Gastrocnemius medialis (tissue), 4 donors: ENCODE measurements at regions not wholly inside any gene's neighbourhood (a gene's known extent, or its start where the extent isn't known, plus 50 kb on each side); places are given as distances from the start of the nearest gene placed in this dataset.

Source experiments
- ATAC-seq, 2 donors: fragments of 150-250 bp; one replicate each; pipeline ENCODE4 v1.9.1; 2016
- DNase-seq, 2 donors: peaks; one replicate each; pipeline ENCODE4 v3.0.0-alpha.2; 2019
- H3K27ac ChIP-seq, 4 donors: fragments of 200-600 bp; sonication (generic); 1 replicate in 1 of 4; 2 replicates in 3 of 4; pipeline ENCODE4 v1.5.1; 2016 to 2018; ENCODE audit warnings: mild to moderate bottlenecking in 2 of 4, moderate library complexity in 1 of 4
- H3K27me3 ChIP-seq, 3 donors: fragments of 200-600 bp; sonication (generic) in 2 of 3; 1 replicate in 1 of 3; 2 replicates in 2 of 3; pipeline versions ENCODE4 v1.5.1 to v1.6.0; 2016 to 2019; ENCODE audit warnings: mild to moderate bottlenecking in 1 of 3, moderate library complexity in 1 of 3
- H3K36me3 ChIP-seq, 2 donors: fragments of 200-600 bp; sonication (generic) in 1 of 2; one replicate each; pipeline ENCODE4 v1.5.1; 2017 to 2018
- H3K4me1 ChIP-seq, 2 donors: fragments of 200-600 bp; sonication (generic) in 1 of 2; one replicate each; pipeline ENCODE4 v1.5.1; 2016 to 2017; ENCODE audit warnings: mild to moderate bottlenecking in 2 of 2
- H3K4me3 ChIP-seq, 4 donors: fragments of 200-600 bp; sonication (generic) in 3 of 4; 1 replicate in 1 of 4; 2 replicates in 3 of 4; pipeline ENCODE4 v1.5.1; 2016 to 2019; ENCODE audit warnings: mild to moderate bottlenecking in 2 of 4
- H3K9me3 ChIP-seq, 3 donors: fragments of 200-600 bp; sonication (generic) in 2 of 3; 1 replicate in 1 of 3; 2 replicates in 2 of 3; pipeline ENCODE4 v1.5.1; 2016 to 2019
- CTCF ChIP-seq, 5 experiments: fragments of 450-650 bp in 3 of 5; fragments of 200-600 bp in 2 of 5; sonication (generic) in 2 of 5; IDR thresholded peaks in 4 of 5; conservative IDR thresholded peaks in 1 of 5; 1 replicate in 4 of 5; 2 replicates in 1 of 5; pipeline ENCODE4 v1.5.1; 2016 to 2019; ENCODE audit warnings: antibody characterized with exemption in 5 of 5, mild to moderate bottlenecking in 3 of 5, moderate library complexity in 3 of 5
- POLR2A ChIP-seq, 2 donors: fragments of 450-650 bp; IDR thresholded peaks; one replicate each; pipeline ENCODE4 v1.6.1; 2017; ENCODE audit warnings: antibody characterized with exemption in 2 of 2, mild to moderate bottlenecking in 2 of 2, moderate library complexity in 2 of 2
- in situ Hi-C, 4 donors: fragments of 200-750 bp; cut with MboI; loops; one replicate each; pipeline versions ENCODE4 v1.15.0 to v1.8.0; 2017; ENCODE audit warnings: low sequenced_read_pairs in 4 of 4
- intact Hi-C: fragments of 100-400 bp; cut with DNase I; formaldehyde crosslinking; loops from one replicate; pipeline ENCODE4 v1.15.1; 2023; ENCODE audit warnings: low total_unique reads

- ATAC-seq: no peak
- DNase-seq: no peak
- intact Hi-C loops: no loop called here
- Histone ChIP-seq H3K4me1 (peaks cover 0 to 9% of the 10 kb centered on the region in 2 donors), H3K36me3 (no peaks in the 10 kb centered on the region), H3K9me3 (no peaks in the 10 kb centered on the region), H3K4me3 (no peak overlapping the region), H3K27me3 (no peaks in the 10 kb centered on the region), H3K27ac (no peak overlapping the region)
- in situ Hi-C loops: no loop called here
- TF ChIP-seq CTCF (IDR thresholded peaks at IDR 0.05 in 4 of 5, conservative IDR thresholded peaks at IDR 0.05 in 1 of 5): no peak
- TF ChIP-seq POLR2A (IDR thresholded peaks at IDR 0.05): no peak
Observed at GRCh38 chr3:23750573-23751210, 55.1 kb upstream of the UBE2E1 start.

GRCh38 chr3:23751212-23751723, 54.5 kb upstream of the UBE2E1 start:
- H3K4me3 ChIP-seq: no peak overlapping the region
- TF ChIP-seq CTCF (IDR thresholded peaks at IDR 0.05 in 4 of 5, conservative IDR thresholded peaks at IDR 0.05 in 1 of 5): no peak
- no peak for TF ChIP-seq POLR2A (IDR thresholded peaks at IDR 0.05)
- H3K27me3 ChIP-seq: no peaks in the 10 kb centered on the region
- DNase-seq (no peak), ATAC-seq (no peak)
- in situ Hi-C loops: no loop called here
- H3K4me1 ChIP-seq: peaks cover 0 to 9% of the 10 kb centered on the region in 2 donors
- H3K27ac ChIP-seq: no peak overlapping the region
- H3K9me3 ChIP-seq: no peaks in the 10 kb centered on the region
- intact Hi-C loops: no loop called here
- H3K36me3 ChIP-seq: no peaks in the 10 kb centered on the region

GRCh38 chr3:23752126-23752525, 53.6 kb upstream of the UBE2E1 start:
- no peak for TF ChIP-seq CTCF (IDR thresholded peaks at IDR 0.05 in 4 of 5, conservative IDR thresholded peaks at IDR 0.05 in 1 of 5)
- TF ChIP-seq POLR2A (IDR thresholded peaks at IDR 0.05): no peak

GRCh38 chr3:23754215-23754614, 51.5 kb upstream of the UBE2E1 start:
- Histone ChIP-seq H3K36me3 (no peaks in the 10 kb centered on the region), H3K4me1 (peaks cover 0 to 5% of the 10 kb centered on the region in 2 donors), H3K4me3 (no peak overlapping the region), H3K27ac (no peak overlapping the region), H3K27me3 (no peaks in the 10 kb centered on the region), H3K9me3 (no peaks in the 10 kb centered on the region)
- DNase-seq (no peak), ATAC-seq (no peak)
- no peak for TF ChIP-seq CTCF (IDR thresholded peaks at IDR 0.05 in 4 of 5, conservative IDR thresholded peaks at IDR 0.05 in 1 of 5)
- TF ChIP-seq POLR2A (IDR thresholded peaks at IDR 0.05): no peak
- intact Hi-C loops (no loop called here), in situ Hi-C loops (no loop called here)

More at GRCh38 chr3:23752126-23752525, 53.6 kb upstream of the UBE2E1 start:
- no peaks in the 10 kb centered on the region for H3K9me3 ChIP-seq
- H3K4me3 ChIP-seq: no peak overlapping the region
- peaks cover 0 to 9% of the 10 kb centered on the region in 2 donors for H3K4me1 ChIP-seq
- intact Hi-C loops (no loop called here), in situ Hi-C loops (no loop called here)
- DNase-seq (no peak), ATAC-seq (no peak)
- H3K27ac ChIP-seq: no peak overlapping the region
- H3K36me3 ChIP-seq: no peaks in the 10 kb centered on the region
- H3K27me3 ChIP-seq: no peaks in the 10 kb centered on the region
